HEK293T (cell line): ENCODE measurements at regions not wholly inside any gene's neighbourhood (a gene's known extent, or its start where the extent isn't known, plus 50 kb on each side); places are given as distances from the start of the nearest gene placed in this dataset.

Experiments used
- CTCF ChIA-PET: fragments of 350-600 bp; formaldehyde crosslinking; extraction: SDS; loops from one replicate; lab custom pipeline; 2021; ENCODE audit warnings: antibody characterized with exemption, inconsistent platforms; lab: Yijun Ruan, JAX
- POLR2A ChIA-PET: fragments of 350-600 bp; formaldehyde crosslinking; extraction: SDS; loops from one replicate; lab custom pipeline; 2020; ENCODE audit warnings: antibody characterized with exemption, inconsistent platforms; lab: Yijun Ruan, JAX
- DNase-seq: peaks from one replicate; pipeline ENCODE4 v3.0.0; 2012; ENCODE audit warnings: mixed read lengths; ENCODE audit errors: extremely low spot score
- ARNT ChIP-seq: fragments of 450-650 bp; IDR thresholded peaks from 2 replicates; pipeline ENCODE4 v1.6.1; 2017; ENCODE audit warnings: mild to moderate bottlenecking
- BHLHE40 ChIP-seq: fragments of 450-650 bp; IDR thresholded peaks from 2 replicates; pipeline ENCODE4 v1.6.1; 2016; ENCODE audit warnings: mild to moderate bottlenecking, moderate library complexity, borderline replicate concordance
- CTBP1 ChIP-seq: fragments of 450-650 bp; IDR thresholded peaks from 2 replicates; pipeline ENCODE4 v1.6.1; 2016; ENCODE audit warnings: borderline replicate concordance
- ELF4 ChIP-seq: fragments of 450-650 bp; IDR thresholded peaks from 2 replicates; pipeline ENCODE4 v1.6.1; 2017; ENCODE audit warnings: antibody characterized with exemption
- FOXA1 ChIP-seq: fragments of 450-650 bp; IDR thresholded peaks from 2 replicates; pipeline ENCODE4 v1.6.1; 2016; ENCODE audit warnings: mild to moderate bottlenecking
- FOXK2 ChIP-seq: fragments of 450-650 bp; IDR thresholded peaks from 2 replicates; pipeline ENCODE4 v1.6.1; 2016; ENCODE audit warnings: mild to moderate bottlenecking
- FOXM1 ChIP-seq: fragments of 450-650 bp; IDR thresholded peaks from 2 replicates; pipeline ENCODE4 v1.6.1; 2017; ENCODE audit warnings: mild to moderate bottlenecking, borderline replicate concordance
- HDGF ChIP-seq: fragments of 450-650 bp; IDR thresholded peaks from 2 replicates; pipeline ENCODE4 v1.6.1; 2017; ENCODE audit warnings: antibody characterized with exemption, borderline replicate concordance
- L3MBTL2 ChIP-seq: fragments of 450-650 bp; conservative IDR thresholded peaks from 2 replicates; pipeline ENCODE4 v1.6.1; 2016; ENCODE audit warnings: mild to moderate bottlenecking
- LEF1 ChIP-seq: fragments of 450-650 bp; IDR thresholded peaks from 2 replicates; pipeline ENCODE4 v1.6.1; 2017; ENCODE audit warnings: mild to moderate bottlenecking, borderline replicate concordance
- NFRKB ChIP-seq: fragments of 450-650 bp; IDR thresholded peaks from 2 replicates; pipeline ENCODE4 v1.6.1; 2016; ENCODE audit warnings: mild to moderate bottlenecking, moderate library complexity
- SP1 ChIP-seq: fragments of 450-650 bp; IDR thresholded peaks from 2 replicates; pipeline ENCODE4 v1.6.1; 2017
- SUZ12 ChIP-seq: fragments of 450-650 bp; IDR thresholded peaks from 2 replicates; pipeline ENCODE4 v1.6.1; 2016; ENCODE audit warnings: mild to moderate bottlenecking
- TARDBP ChIP-seq: fragments of 450-650 bp; IDR thresholded peaks from 2 replicates; pipeline ENCODE4 v1.6.1; 2016
- ZNF384 ChIP-seq: fragments of 450-650 bp; IDR thresholded peaks from 2 replicates; pipeline ENCODE4 v1.6.1; 2016
- TF ChIP-seq, protein P1 (sequence below): fragments of 450-650 bp; IDR thresholded peaks from 2 replicates; pipeline ENCODE4 v1.6.1; 2016

DNA sequence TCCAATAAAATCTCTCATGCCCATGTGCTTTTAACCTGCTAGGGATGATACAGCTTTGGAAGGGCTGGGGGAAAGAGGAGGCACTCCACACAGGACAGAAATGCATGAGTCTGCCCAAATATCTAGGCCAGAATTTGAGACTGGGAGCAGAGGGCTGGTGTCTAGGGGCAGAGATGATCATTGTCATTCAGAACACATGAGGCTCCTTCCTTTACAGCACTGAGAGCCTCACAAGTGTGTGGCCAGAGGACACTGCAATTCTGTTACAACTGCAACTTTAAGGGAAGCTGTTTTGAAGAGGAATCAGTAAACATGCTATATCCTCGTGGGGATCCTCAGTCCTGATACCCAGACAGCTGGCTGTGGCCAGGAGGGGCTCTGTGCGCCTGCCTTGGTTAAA lies 541.3 kb downstream of the OMA1 start:
- POLR2A ChIA-PET, result no interaction called here
- TF ChIP-seq ARNT (no peak), TARDBP (no peak), ZNF384 (no peak), L3MBTL2 (no peak), FOXK2 (no peak), SUZ12 (no peak), CTBP1 (no peak), LEF1 (no peak), SP1 (no peak), FOXM1 (no peak), NFRKB (no peak), ELF4 (no peak), FOXA1 (no peak), HDGF (no peak)
- TF ChIP-seq, protein P1, sequence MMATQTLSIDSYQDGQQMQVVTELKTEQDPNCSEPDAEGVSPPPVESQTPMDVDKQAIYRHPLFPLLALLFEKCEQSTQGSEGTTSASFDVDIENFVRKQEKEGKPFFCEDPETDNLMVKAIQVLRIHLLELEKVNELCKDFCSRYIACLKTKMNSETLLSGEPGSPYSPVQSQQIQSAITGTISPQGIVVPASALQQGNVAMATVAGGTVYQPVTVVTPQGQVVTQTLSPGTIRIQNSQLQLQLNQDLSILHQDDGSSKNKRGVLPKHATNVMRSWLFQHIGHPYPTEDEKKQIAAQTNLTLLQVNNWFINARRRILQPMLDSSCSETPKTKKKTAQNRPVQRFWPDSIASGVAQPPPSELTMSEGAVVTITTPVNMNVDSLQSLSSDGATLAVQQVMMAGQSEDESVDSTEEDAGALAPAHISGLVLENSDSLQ, result no peak
- CTCF ChIA-PET, result no interaction called here
- DNase-seq, result no peak

DNA sequence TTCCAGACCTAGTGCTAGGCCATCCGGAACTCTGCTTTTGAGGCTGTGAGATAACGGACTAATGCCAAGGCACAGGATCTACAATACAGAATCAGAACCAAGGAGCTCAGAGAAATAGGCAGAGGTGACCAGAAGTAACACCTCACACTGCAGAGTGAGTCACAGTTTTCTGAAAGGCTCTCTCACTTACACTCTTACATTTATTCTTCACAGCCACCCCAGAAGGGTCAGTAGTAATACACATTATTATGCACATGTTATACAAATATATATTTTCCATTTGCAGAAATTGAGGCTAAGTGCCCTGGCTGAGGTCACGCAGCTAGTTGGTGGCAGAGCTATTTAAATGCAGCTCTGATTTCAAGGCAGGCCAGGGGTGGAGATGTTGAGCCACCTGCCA lies 542.5 kb downstream of the OMA1 start:
- ChIA-PET POLR2A (no interaction called here), CTCF (no interaction called here)
- no peak for DNase-seq
- TF ChIP-seq CTBP1 (no peak), FOXA1 (no peak), LEF1 (no peak), FOXM1 (no peak)
- TF ChIP-seq, protein P1, result no peak

DNA sequence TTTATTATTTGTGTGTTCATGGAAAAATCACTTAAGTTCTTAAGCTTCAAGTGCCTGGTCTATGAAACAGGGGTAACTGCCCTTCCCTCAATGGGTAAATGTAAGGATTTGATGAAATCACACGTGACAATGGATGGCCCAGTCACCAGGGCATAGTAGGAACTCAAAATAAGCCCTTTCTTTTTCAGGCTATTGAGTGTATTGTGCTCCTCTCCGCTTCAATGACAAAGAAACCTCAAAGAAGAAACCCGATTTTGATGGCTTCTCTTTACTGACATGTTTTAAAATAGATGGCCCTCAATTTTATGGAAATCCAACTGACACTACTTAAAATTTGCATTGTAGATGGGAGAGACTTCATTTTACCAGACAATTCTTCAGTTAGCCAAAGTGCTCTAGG lies 543.5 kb downstream of the OMA1 start:
- POLR2A ChIA-PET, result no interaction called here
- no peak for DNase-seq
- TF ChIP-seq ARNT, result no peak
- no peak for TF ChIP-seq ELF4
- TF ChIP-seq BHLHE40, result no peak
- no peak for TF ChIP-seq L3MBTL2
- no peak for TF ChIP-seq SUZ12
- no peak for TF ChIP-seq SP1
- no peak for TF ChIP-seq HDGF
- no peak for TF ChIP-seq FOXA1
- TF ChIP-seq FOXK2, result no peak
- CTCF ChIA-PET, result no interaction called here

DNA sequence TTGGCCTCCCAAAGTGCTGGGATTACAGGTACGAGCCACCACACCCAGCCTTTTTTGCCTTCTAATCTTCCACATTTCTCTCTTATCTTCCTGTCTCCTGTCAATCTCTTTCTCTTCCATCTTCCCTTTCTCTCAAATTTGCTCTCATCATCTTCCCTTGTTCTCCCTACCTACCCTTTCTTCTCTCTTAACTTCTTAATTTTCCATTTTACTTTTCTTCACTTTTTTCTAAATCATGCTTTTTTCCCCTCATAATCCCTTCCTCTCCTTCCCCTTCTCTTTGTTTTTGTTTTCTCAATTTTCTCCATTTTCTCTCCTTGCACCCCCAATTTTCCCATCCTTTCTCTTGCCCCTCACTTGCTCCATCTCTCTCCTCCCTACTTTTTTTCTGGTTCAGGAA lies 545.7 kb downstream of the OMA1 start:
- ChIA-PET CTCF (no interaction called here), POLR2A (no interaction called here)
- no peak for TF ChIP-seq FOXM1
- no peak for TF ChIP-seq FOXK2
- no peak for TF ChIP-seq LEF1
- TF ChIP-seq CTBP1, result no peak
- TF ChIP-seq FOXA1, result no peak
- TF ChIP-seq L3MBTL2, result no peak
- no peak for TF ChIP-seq TARDBP
- TF ChIP-seq SUZ12, result no peak
- no peak for TF ChIP-seq ELF4
- no peak for TF ChIP-seq NFRKB
- no peak for TF ChIP-seq SP1
- no peak for TF ChIP-seq HDGF
- no peak for DNase-seq

DNA sequence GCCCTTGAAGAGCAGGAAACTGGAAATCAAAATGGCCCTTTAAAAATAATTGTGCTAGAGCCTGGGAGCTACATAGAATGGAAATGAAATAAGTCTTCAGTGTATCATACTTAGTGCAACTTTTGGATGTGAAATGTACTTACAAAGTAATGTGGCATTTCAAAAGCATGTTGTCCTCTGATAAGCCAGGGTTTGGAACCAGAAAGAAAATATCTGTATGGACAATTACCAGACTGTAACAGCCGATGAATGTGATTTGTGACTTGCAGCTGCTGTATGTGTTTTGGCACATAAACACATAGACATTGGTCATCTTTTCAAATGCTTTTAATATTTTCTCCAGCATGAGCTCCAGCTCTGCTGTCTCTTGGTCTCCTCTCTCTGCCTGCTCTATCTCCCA lies 546.4 kb downstream of the OMA1 start:
- POLR2A ChIA-PET, result no interaction called here
- TF ChIP-seq CTBP1, result no peak
- no peak for TF ChIP-seq TARDBP
- no peak for TF ChIP-seq ARNT
- no peak for TF ChIP-seq FOXM1
- TF ChIP-seq NFRKB, result no peak
- TF ChIP-seq, protein P1, result no peak
- TF ChIP-seq ELF4, result no peak
- TF ChIP-seq LEF1, result no peak
- TF ChIP-seq BHLHE40, result no peak
- TF ChIP-seq FOXA1, result no peak
- TF ChIP-seq SUZ12, result no peak
- no peak for TF ChIP-seq HDGF
- TF ChIP-seq FOXK2, result no peak
- TF ChIP-seq L3MBTL2, result no peak
- TF ChIP-seq ZNF384, result no peak
- no peak for TF ChIP-seq SP1
- DNase-seq, result no peak
- CTCF ChIA-PET, result no interaction called here

DNA sequence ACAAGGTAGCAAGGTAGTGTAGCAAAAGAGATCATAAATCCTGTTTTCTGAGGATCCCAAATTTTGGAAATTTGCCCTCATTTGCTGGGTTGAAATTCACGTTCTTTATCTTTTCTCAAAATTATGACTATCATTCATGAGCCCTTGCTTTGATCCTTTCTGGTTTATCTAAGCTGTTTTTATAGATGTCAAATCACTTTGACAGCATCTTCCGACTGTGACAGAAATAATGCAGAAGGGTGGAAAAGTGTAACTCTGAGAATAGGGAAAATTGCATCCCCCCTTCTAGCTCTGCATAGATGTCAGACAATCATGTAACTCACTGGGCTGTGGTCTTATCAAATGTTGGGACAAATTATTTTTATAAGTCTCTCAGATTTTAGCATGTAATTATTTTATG lies 550.1 kb downstream of the OMA1 start:
- no peak for DNase-seq
- CTCF ChIA-PET, result no interaction called here
- TF ChIP-seq SUZ12, result no peak
- TF ChIP-seq ELF4, result no peak
- no peak for TF ChIP-seq FOXK2
- TF ChIP-seq FOXM1, result no peak
- no peak for TF ChIP-seq HDGF
- TF ChIP-seq TARDBP, result no peak
- no peak for TF ChIP-seq LEF1
- TF ChIP-seq NFRKB, result no peak
- no peak for TF ChIP-seq ZNF384
- no peak for TF ChIP-seq ARNT
- TF ChIP-seq CTBP1, result no peak
- TF ChIP-seq, protein P1, result no peak
- TF ChIP-seq SP1, result no peak
- POLR2A ChIA-PET, result no interaction called here
